ENCODE measurements at regions not wholly inside any gene's neighbourhood (a gene's known extent, or its start where the extent isn't known, plus 50 kb on each side); places are given as distances from the start of the nearest gene placed in this dataset.

- DNase-seq (ENCODE audit: low spot score) = peak; percentile 9
Measured at GRCh38 chr20:24777746-24778145, 171.3 kb upstream of the CST7 start.

GRCh38 chr20:24778585-24779031, 170.5 kb upstream of the CST7 start:
- DNase-seq (ENCODE audit: low spot score) = peak; percentile 67

GRCh38 chr20:24779131-24779530, 169.9 kb upstream of the CST7 start:
- peak; percentile 44 for DNase-seq (ENCODE audit: low spot score)

GRCh38 chr20:24779946-24780345, 169.1 kb upstream of the CST7 start:
- DNase-seq (ENCODE audit: low spot score) = peak; percentile 63

DNA sequence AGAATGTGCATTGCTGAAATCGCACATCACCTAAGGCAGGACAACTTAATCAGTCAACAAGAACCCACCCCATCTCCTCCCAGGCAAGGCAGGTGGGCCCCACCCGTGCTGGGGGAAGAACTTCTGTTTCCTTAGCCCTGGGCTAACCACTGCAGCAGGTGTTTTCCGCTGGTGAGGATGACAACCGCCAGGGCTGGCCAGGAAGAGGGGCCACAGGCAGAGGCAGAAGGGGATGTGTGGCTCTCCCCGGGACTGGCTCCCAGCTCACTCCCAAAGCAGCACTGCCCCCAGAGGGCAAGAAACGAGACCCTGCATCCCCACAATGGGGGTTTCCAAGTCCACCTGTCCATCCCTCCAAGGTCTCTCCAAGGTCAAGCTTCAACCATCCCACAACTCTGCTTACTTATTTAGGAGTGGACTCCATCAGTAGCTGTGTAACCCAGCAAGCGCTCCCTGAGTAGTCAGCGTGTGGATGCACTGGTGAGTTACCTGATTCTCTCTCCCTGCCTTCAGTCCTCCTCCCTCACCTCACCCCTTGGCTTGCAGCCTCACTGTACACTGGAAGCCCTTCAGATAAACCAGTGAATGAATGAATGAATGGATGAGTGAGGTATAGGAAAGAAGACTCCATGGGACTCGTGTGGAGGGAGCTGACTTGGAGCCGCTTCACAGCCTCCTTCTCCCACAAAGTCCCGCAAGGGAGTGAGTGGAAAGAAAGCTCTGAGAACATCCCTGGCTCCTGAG, 168.2 kb upstream of the CST7 start:
- DNase-seq (ENCODE audit: low spot score) = peak; percentile 54

GRCh38 chr20:24781418-24781980, 167.6 kb upstream of the CST7 start:
- DNase-seq (ENCODE audit: low spot score) = peak; percentile 60

- DNase-seq (ENCODE audit: low spot score) = peak; percentile 51
Measured at GRCh38 chr20:24782301-24782700, 166.8 kb upstream of the CST7 start.

DNA sequence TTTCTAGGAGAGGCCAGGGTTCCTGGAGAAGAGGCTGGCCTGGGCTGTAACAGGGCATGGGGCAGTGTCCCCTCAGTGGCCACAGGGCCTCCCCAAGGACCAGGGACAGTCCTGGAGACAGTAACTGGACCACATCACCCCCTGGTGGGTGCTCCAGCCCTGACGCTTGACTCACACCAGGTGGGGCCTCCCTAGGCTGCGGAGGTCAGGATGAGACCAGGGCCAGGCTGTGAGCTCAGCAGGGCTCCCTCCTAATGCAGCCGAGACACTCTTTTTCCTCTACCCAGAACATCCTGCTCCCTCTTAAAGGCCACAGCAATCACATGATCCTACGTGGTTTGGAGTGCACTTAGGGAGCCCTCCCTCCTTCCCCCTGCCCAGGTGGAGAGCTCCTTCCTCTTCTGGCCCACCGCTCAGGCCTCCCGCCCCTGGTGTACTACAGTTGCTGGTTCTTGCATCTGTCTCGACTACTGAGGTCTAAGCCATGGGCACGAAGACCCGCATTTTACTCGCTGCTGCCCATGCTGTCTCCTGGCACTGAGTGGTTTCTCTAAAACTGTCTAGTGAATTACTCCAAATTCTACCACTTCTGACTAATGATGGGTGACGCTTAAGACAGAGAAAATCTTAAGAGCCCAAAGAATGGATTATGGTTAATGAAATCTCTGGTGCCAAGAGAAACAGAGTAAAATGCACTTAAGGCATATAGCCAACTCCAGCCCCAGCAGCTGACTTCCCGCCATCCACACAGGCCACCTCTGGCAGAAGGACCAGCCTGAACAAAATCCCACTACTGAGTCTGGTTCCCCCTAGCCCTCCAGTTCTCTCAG, 166.1 kb upstream of the CST7 start:
- DNase-seq (ENCODE audit: low spot score) = no peak

DNA sequence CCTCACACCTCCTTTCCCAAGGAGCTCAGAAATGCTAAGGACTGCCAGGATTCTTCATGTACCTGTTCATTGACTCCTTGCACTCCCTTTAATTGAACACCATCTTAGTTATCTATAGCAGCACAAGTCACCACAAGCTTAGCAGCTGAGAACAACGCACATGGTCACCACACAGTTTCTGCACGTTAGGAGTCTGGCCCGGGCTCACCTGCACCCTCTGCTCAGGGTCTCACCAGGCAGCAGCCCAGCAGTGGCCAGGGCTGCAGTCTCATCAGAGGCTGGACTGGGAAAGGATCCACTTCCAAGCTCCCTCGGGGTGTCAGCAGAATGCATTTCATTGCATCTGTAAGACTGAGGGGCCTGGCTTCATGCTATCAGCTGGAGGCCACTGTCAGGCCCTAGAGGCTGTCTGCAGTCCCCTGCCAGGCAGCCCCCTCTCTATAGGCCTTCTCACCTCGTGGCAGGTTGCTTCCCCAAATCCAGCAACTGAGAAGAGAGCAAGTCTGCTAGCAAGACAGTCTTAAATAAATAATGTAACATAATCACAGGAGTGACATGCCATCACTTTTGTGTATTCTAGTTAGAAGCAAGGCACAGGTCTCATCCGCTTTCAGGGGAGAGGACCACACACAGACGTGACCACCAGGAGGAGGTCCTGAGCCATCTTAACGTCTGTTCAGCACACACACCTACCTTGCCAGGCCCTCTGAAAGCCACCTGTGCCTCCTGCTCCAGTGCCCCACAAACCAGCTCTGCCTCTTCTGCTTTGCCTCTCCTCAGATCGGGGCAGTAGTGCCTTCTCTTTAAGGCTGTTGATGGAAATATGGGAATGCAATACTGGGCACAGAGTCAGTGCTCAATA, 165.2 kb upstream of the CST7 start:
- no peak for DNase-seq (ENCODE audit: low spot score)

GRCh38 chr20:24784607-24785006, 164.5 kb upstream of the CST7 start:
- DNase-seq (ENCODE audit: low spot score) = no peak

DNA sequence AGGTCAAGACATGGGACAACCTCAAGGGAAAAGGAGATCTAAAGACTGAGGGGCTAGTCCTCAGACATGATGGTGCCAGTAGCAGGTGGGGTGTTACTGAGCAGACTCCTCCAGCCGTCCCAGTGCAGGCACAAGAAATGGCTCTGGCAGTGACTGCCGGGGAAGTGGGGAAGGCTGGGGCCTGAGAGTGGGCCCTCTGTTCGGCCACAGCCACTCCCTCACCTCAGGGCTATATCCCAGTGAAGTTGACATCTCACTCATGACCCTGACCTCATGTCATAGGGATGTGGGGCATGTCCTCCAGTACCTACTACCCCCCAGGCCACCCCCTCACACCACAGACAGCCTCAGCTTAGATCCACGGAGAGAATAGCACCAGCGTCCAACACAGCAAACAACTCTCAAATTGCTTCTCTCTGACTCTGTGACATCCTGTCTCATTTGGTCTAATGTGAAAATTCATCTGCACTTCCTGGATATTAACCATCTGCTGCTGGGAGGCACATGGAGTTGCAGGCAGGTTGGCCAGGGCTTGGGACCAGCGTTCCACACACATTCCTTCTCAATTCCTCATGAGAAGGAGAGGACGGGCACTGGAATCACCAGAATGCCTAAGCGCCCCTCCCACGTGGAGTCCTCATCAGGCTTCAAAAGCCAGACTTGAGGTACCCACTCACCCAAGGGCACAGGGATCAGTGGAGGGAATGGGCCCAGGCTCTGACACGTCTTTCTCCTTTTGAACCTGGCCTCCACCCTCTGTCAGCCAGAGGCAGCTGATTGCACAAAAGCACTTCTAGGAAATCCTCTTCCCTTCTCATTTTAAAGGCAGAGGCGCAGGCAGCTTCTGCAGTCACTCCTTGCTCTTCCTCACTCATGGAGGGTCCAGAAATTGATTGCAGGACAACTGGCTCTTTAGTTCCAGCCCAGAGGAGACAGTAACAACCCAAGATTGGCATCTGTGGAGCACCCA, 163.6 kb upstream of the CST7 start:
- no peak for DNase-seq (ENCODE audit: low spot score)

GRCh38 chr20:24786111-24786495, 163.0 kb upstream of the CST7 start:
- no peak for DNase-seq (ENCODE audit: low spot score)

GRCh38 chr20:24786646-24787045, 162.4 kb upstream of the CST7 start:
- no peak for DNase-seq (ENCODE audit: low spot score)

DNA sequence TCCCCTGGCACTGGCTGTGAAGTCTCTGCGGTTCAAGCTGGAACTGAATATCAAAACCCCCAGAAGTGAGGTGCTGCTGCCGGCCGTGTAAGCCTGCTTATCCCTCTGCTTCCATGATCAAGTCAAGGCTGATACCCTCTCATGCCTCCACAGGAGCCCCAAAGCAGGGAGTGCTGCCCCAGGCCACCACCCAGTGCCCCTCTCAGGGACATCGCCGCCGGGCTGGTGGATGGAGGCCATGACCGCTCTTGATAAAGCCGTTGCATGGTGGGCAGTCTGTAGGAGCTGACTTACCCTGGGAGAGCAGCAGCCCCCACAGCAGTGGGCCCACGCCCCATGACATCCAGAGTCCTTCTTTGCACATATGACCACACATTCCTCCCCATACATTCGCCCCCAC, 162.0 kb upstream of the CST7 start:
- no peak for DNase-seq (ENCODE audit: low spot score)

DNA sequence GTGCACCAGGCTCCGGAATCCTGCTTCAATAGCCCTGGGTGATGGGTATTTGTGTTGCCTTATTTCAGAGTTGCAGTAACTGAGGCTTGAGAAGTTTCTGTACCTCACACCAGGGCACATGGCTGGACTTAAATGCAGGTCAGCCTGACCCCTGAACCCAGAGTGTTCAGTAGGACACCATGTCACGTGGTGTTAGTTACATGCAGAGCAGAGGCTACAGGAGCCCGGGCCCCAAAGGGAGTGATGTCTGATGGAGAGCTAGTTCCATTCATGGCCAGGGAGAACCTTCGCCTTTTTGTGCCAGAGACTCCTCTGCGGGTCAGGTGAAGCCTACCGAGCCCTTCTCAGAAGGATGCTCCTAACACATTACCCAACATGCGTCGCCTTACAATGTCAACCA, 161.4 kb upstream of the CST7 start:
- no peak for DNase-seq (ENCODE audit: low spot score)

GRCh38 chr20:24789877-24790276, 159.2 kb upstream of the CST7 start:
- no peak for DNase-seq (ENCODE audit: low spot score)

- no peak for DNase-seq (ENCODE audit: low spot score)
Measured at GRCh38 chr20:24790746-24791283, 158.3 kb upstream of the CST7 start.

DNA sequence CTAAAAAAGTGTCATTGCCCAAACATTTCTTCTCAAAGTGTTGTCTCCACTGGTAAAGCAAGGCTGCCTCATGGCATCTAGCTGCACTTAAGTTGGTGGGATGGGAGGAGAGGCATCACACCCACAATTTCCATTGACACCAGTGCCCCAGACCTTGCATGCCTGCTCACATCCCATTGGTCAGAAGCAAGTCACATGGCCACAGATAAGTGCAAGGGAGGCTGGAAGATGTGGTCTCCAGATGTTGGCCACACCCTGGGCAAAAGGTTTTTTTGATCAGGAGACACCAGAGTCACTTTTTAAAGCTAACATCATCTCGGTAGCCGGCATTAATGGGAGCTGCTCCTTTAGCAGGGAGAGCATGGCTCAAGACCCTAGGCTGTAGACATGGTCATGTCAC, 157.1 kb upstream of the CST7 start:
- no peak for DNase-seq (ENCODE audit: low spot score)

DNA sequence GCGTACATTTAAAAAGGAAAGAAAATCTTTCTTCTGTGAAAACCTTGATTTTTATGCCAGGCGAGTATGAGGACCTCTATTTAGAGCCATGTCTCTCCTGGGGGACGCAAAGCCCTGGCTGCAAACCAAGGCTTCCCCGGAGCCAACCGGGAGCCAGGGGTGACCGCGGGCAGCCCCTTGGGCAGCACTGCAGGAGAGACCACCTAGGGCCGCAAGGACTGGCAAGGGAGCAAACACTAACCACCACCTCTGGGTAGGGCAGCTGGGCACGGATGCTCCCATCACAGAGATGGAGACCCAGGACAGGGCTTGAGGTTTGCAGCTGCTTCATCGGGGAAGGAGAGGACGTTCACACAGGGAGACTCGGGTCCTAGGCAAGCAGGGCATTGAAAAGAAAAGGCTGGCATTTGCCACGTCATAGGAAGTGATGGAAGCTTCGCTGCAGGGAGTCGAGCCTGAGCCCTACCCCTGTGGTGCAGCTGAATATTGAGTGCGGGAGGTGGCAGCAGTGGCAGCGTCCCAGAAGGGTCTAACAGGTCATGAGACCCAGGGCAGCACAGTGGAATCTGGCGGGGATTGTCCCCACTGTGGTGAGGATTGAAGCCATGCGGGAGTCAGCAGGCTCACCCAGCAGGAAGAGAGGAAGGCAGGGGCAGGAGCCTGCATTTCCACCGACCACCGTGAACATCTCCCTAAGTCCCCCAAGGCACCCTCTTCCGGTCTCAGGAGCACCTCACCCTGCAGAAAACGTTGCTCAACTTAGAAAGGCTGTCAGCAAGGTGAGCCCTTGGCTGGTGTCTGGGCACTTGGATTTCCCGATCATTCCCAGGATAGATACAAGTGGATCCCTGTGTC, 156.2 kb upstream of the CST7 start:
- no peak for DNase-seq (ENCODE audit: low spot score)

GRCh38 chr20:24795436-24795835, 153.6 kb upstream of the CST7 start:
- DNase-seq (ENCODE audit: low spot score) = no peak

All from left forelimb (tissue), 1 donor.